Loucy (cell line): ENCODE measurements at regions not wholly inside any gene's neighbourhood (a gene's known extent, or its start where the extent isn't known, plus 50 kb on each side); places are given as distances from the start of the nearest gene placed in this dataset.

ENCODE experiments used
- EZH2phosphoT487 ChIP-seq: fragments of 200-600 bp; IDR thresholded peaks from 2 replicates; pipeline ENCODE4 v1.6.1; 2018; ENCODE audit warnings: antibody characterized with exemption, mild to moderate bottlenecking, moderate library complexity, borderline replicate concordance
- TF ChIP-seq, protein P1 (sequence below): fragments of 200-600 bp; sonication (generic); conservative IDR thresholded peaks from 2 replicates; pipeline ENCODE4 v1.5.1; 2014; ENCODE audit warnings: mild to moderate bottlenecking, antibody characterized with exemption, low read length

DNA sequence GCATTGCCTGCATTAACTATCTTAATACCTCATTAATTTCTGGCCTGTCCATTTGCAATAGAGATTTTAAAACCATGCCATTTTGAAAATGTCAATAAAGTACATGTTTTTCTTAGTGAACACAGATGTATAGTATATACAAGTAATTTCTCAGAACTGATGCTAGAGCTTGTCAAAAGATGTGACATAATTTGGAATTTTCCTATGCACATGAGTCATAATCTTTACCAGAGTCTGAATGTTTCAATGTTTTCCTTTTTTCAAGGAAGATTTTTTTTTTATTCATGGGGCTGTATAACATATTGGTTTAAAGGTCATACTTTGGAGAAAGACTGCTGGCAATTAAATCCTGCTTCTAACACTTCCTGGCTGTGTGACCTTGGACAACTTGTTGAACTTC, 1347.5 kb upstream of the ADGRB3 start:
- TF ChIP-seq, protein P1, sequence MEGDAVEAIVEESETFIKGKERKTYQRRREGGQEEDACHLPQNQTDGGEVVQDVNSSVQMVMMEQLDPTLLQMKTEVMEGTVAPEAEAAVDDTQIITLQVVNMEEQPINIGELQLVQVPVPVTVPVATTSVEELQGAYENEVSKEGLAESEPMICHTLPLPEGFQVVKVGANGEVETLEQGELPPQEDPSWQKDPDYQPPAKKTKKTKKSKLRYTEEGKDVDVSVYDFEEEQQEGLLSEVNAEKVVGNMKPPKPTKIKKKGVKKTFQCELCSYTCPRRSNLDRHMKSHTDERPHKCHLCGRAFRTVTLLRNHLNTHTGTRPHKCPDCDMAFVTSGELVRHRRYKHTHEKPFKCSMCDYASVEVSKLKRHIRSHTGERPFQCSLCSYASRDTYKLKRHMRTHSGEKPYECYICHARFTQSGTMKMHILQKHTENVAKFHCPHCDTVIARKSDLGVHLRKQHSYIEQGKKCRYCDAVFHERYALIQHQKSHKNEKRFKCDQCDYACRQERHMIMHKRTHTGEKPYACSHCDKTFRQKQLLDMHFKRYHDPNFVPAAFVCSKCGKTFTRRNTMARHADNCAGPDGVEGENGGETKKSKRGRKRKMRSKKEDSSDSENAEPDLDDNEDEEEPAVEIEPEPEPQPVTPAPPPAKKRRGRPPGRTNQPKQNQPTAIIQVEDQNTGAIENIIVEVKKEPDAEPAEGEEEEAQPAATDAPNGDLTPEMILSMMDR = no peak
- TF ChIP-seq EZH2phosphoT487 = no peak
